K562 (cell line): ENCODE measurements at regions not wholly inside any gene's neighbourhood (a gene's known extent, or its start where the extent isn't known, plus 50 kb on each side); places are given as distances from the start of the nearest gene placed in this dataset.

ENCODE experiments used
- ATAC-seq: fragments of 200-7000 bp; cut with Tn5 transposase; 3 replicates; pipeline ENCODE4 v1.9.1; 2020; ENCODE audit warnings: moderate library complexity
- BruUV-seq: library from RNA; stranded (reverse); fragments of 400-500 nt; replicated peaks from 2 replicates; lab custom pipeline; 2021; lab: Mats Ljungman, UMichigan
- CTCF ChIA-PET: fragments of 300-600 bp; formaldehyde crosslinking; extraction: SDS; loops from one replicate; lab custom pipeline; 2021; ENCODE audit warnings: low intra/inter-chr PET ratio; lab: Yijun Ruan, JAX
- POLR2A ChIA-PET: fragments of 300-600, 350-650 bp; sonication (Branson Sonifier 250); formaldehyde crosslinking; extraction: SDS; loops from one replicate; lab custom pipeline; 2021; ENCODE audit warnings: antibody characterized with exemption, inconsistent platforms; lab: Yijun Ruan, JAX
- DNase-seq, 4 experiments: peaks; one replicate each; pipeline versions ENCODE4 v3.0.0 to v3.0.0-alpha.2; 2011 to 2018; ENCODE audit warnings: low spot score in 3 of 4, mixed read lengths in 3 of 4; ENCODE audit errors: extremely low read depth in 1 of 4
- FAIRE-seq: peaks from 2 replicates; lab custom pipeline; 2011; peaks lifted over from hg19 to GRCh38; lab: Jason Lieb, UNC
- H2AFZ ChIP-seq: 2 replicates; pipeline ENCODE4 v1.6.0; 2011; ENCODE audit warnings: low read depth, low read length, control low read depth, inconsistent platforms
- H3K27ac ChIP-seq: fragments of 200-600 bp; 3 replicates; pipeline ENCODE4 v1.8.0; 2011; ENCODE audit warnings: low read depth, mild to moderate bottlenecking, control low read depth, inconsistent platforms, low read length, moderate library complexity, mixed read lengths; ENCODE audit errors: extremely low read depth
- H3K27me3 ChIP-seq, 2 experiments: fragments of 300-600 bp in 1 of 2; 2 replicates in 1 of 2; 3 replicates in 1 of 2; pipeline versions ENCODE4 v1.6.0 to v1.8.0; 2011; ENCODE audit warnings: inconsistent platforms in 2 of 2, low read length in 2 of 2, mild to moderate bottlenecking in 1 of 2, mixed read lengths in 1 of 2, moderate library complexity in 1 of 2; ENCODE audit not compliant: control insufficient read depth in 2 of 2, insufficient read depth in 2 of 2
- H3K36me3 ChIP-seq: fragments of 300-600 bp; 3 replicates; pipeline ENCODE4 v1.8.0; 2011; ENCODE audit warnings: mild to moderate bottlenecking, low read length, inconsistent platforms; ENCODE audit not compliant: control insufficient read depth, insufficient read depth
- H3K4me1 ChIP-seq, 2 experiments: fragments of 200-600 bp in 1 of 2; replicated peaks in 1 of 2; 2 replicates in 1 of 2; 3 replicates in 1 of 2; pipeline versions ENCODE4 v1.5.1 to v1.8.0; 2011; ENCODE audit warnings: inconsistent platforms in 2 of 2, low read length in 2 of 2, mild to moderate bottlenecking in 1 of 2, mixed read lengths in 1 of 2, moderate library complexity in 1 of 2; ENCODE audit not compliant: control insufficient read depth in 2 of 2, insufficient read depth in 2 of 2
- H3K4me2 ChIP-seq: 2 replicates; pipeline ENCODE4 v1.6.1; 2011; ENCODE audit warnings: low read length, control low read depth, inconsistent platforms, mixed read lengths; ENCODE audit not compliant: insufficient read depth
- H3K4me3 ChIP-seq: fragments of 200-600 bp; sonication (generic), shearing (Covaris generic); 2 replicates; pipeline ENCODE4 v1.5.1; 2016; ENCODE audit warnings: control low read depth, inconsistent platforms
- H3K79me2 ChIP-seq: fragments of 200-600 bp; 3 replicates; pipeline ENCODE4 v1.8.0; 2011; ENCODE audit warnings: low read length, inconsistent platforms; ENCODE audit not compliant: control insufficient read depth, insufficient read depth
- H3K9ac ChIP-seq, 2 experiments: 2 replicates each; pipeline versions ENCODE4 v1.6.0 to v1.6.1; 2011; ENCODE audit warnings: low read depth in 2 of 2, low read length in 2 of 2, control low read depth in 1 of 2, inconsistent platforms in 1 of 2, mild to moderate bottlenecking in 1 of 2, mixed read lengths in 1 of 2; ENCODE audit not compliant: insufficient read depth in 1 of 2
- H3K9me1 ChIP-seq: one replicate; pipeline ENCODE4 v1.6.0; 2011; ENCODE audit warnings: inconsistent platforms, mild to moderate bottlenecking, low read length, moderate library complexity; ENCODE audit not compliant: control insufficient read depth, insufficient read depth
- H3K9me3 ChIP-seq: replicated peaks from 2 replicates; pipeline ENCODE4 v1.5.1; 2011; ENCODE audit warnings: low read depth, low read length, inconsistent platforms; ENCODE audit not compliant: control insufficient read depth, insufficient read depth
- H4K20me1 ChIP-seq: replicated peaks from 2 replicates; pipeline ENCODE4 v1.6.1; 2011; ENCODE audit warnings: low read length, inconsistent platforms, mixed read lengths; ENCODE audit not compliant: control insufficient read depth, insufficient read depth
- CC2D1A ChIP-seq: fragments of 450-650 bp; IDR thresholded peaks from 2 replicates; pipeline ENCODE4 v1.6.1; 2017; ENCODE audit warnings: mild to moderate bottlenecking
- E2F8 ChIP-seq: fragments of 450-650 bp; IDR thresholded peaks from 2 replicates; pipeline ENCODE4 v1.7.1; 2018; ENCODE audit warnings: mild to moderate bottlenecking, low read depth; ENCODE audit not compliant: partially characterized antibody
- HMG20B ChIP-seq: fragments of 250-450 bp; sonication (Bioruptor Pico); IDR thresholded peaks from 2 replicates; pipeline ENCODE4 v1.5.0; 2021; ENCODE audit warnings: mild to moderate bottlenecking
- NFE2 ChIP-seq: IDR thresholded peaks from 2 replicates; pipeline ENCODE4 v1.6.1; 2014; ENCODE audit warnings: antibody characterized with exemption, low read depth
- RB1 ChIP-seq: fragments of 450-650 bp; IDR thresholded peaks from 2 replicates; pipeline ENCODE4 v1.6.1; 2017; ENCODE audit warnings: low read depth, mild to moderate bottlenecking
- RERE ChIP-seq: sonication (generic); formaldehyde crosslinking; IDR thresholded peaks from 2 replicates; pipeline ENCODE4 v1.8.0; 2023; ENCODE audit warnings: missing genetic modification reagents, mild to moderate bottlenecking, borderline replicate concordance
- ZBTB8A ChIP-seq: fragments of 450-650 bp; IDR thresholded peaks from 2 replicates; pipeline ENCODE4 v1.6.1; 2018; ENCODE audit warnings: mild to moderate bottlenecking, moderate library complexity; ENCODE audit not compliant: partially characterized antibody
- ZNF197 ChIP-seq: fragments of 200-800 bp; sonication (Bioruptor generic); IDR thresholded peaks from 2 replicates; pipeline ENCODE4 v1.6.1; 2016; ENCODE audit warnings: low read depth, missing genetic modification characterization, missing compliant biosample characterization
- ZNF253 ChIP-seq: fragments of 250-450 bp; sonication (Bioruptor Pico); conservative IDR thresholded peaks from 2 replicates; pipeline ENCODE4 v1.6.1; 2021; ENCODE audit warnings: mild to moderate bottlenecking
- ZNF444 ChIP-seq: fragments of 250-450 bp; sonication (Bioruptor Pico); IDR thresholded peaks from 2 replicates; pipeline ENCODE4 v1.4.0; 2020; ENCODE audit warnings: mild to moderate bottlenecking, moderate library complexity
- in situ Hi-C: fragments of 300-500 bp; cut with MboI; formaldehyde crosslinking; loops from 4 replicates; pipeline ENCODE4 v1.15.0; 2018; ENCODE audit warnings: inconsistent platforms, mixed read lengths
- intact Hi-C: fragments of 100-400 bp; cut with micrococcal nuclease; formaldehyde crosslinking; loops from 2 replicates; pipeline ENCODE4 v1.14.2; 2022

GRCh38 chrY:12474472-12474871 lies 226.6 kb upstream of the USP9Y start:
- FAIRE-seq (no peak), DNase-seq (no peak), ATAC-seq (no peak)
- no peak overlapping the region for H3K4me2 ChIP-seq
- CTCF ChIA-PET = no interaction called here
- H3K27me3 ChIP-seq = no peaks in the 10 kb centered on the region
- H3K9me3 ChIP-seq = no peaks in the 10 kb centered on the region
- H4K20me1 ChIP-seq = no peaks in the 10 kb centered on the region
- in situ Hi-C loops (no loop called here), intact Hi-C loops (no loop called here)
- H3K79me2 ChIP-seq = no peaks in the 10 kb centered on the region
- H3K4me1 ChIP-seq = no peaks in the 10 kb centered on the region
- POLR2A ChIA-PET = no interaction called here
- no peak overlapping the region for H3K4me3 ChIP-seq
- H3K9me1 ChIP-seq = no peaks in the 10 kb centered on the region
- H3K27ac ChIP-seq = no peak overlapping the region
- H2AFZ ChIP-seq = no peak overlapping the region
- no peaks in the 10 kb centered on the region for H3K36me3 ChIP-seq
- BruUV-seq = no TSS peak
- H3K9ac ChIP-seq = no peak overlapping the region
- no peak for TF ChIP-seq CC2D1A
- TF ChIP-seq RERE (CRISPR knock-in tag) = no peak
- TF ChIP-seq NFE2 = no peak
- no peak for TF ChIP-seq RB1
- no peak for TF ChIP-seq ZBTB8A
- TF ChIP-seq ZNF253 (CRISPR knock-in tag) = no peak
- no peak for TF ChIP-seq ZNF444 (CRISPR knock-in tag)
- TF ChIP-seq ZNF197 (CRISPR knock-in tag) = no peak
- TF ChIP-seq HMG20B (CRISPR knock-in tag) = no peak
- no peak for TF ChIP-seq E2F8
